Gastroesophageal sphincter (tissue), 4 donors: ENCODE measurements at regions not wholly inside any gene's neighbourhood (a gene's known extent, or its start where the extent isn't known, plus 50 kb on each side); places are given as distances from the start of the nearest gene placed in this dataset.

ENCODE experiments used
- ATAC-seq: fragments of 150-250 bp; one replicate; pipeline ENCODE4 v1.9.1; 2016; ENCODE audit warnings: mild to moderate bottlenecking, moderate library complexity
- H3K27ac ChIP-seq, 4 donors: fragments of 200-600 bp; sonication (generic) in 3 of 4; 1 replicate in 3 of 4; 2 replicates in 1 of 4; pipeline ENCODE4 v1.5.1; 2016 to 2019
- H3K27me3 ChIP-seq: fragments of 200-600 bp; sonication (generic); one replicate; pipeline ENCODE4 v1.5.1; 2019
- H3K36me3 ChIP-seq, 2 donors: fragments of 200-600 bp; sonication (generic); one replicate each; pipeline ENCODE4 v1.5.1; 2019; ENCODE audit warnings: control low read depth in 1 of 2
- H3K4me1 ChIP-seq, 3 donors: fragments of 200-600 bp; sonication (generic); 1 replicate in 2 of 3; 2 replicates in 1 of 3; pipeline ENCODE4 v1.5.1; 2016 to 2019; ENCODE audit warnings: control low read depth in 2 of 3
- H3K4me3 ChIP-seq, 2 donors: fragments of 200-600 bp; sonication (generic); one replicate each; pipeline ENCODE4 v1.5.1; 2019; ENCODE audit warnings: mild to moderate bottlenecking in 1 of 2, moderate library complexity in 1 of 2
- H3K9me3 ChIP-seq, 3 donors: fragments of 200-600 bp; sonication (generic); one replicate each; pipeline ENCODE4 v1.5.1; 2017 to 2019; ENCODE audit warnings: control low read depth in 2 of 3
- CTCF ChIP-seq, 4 experiments: fragments of 200-600 bp in 2 of 4; fragments of 450-650 bp in 2 of 4; sonication (generic) in 1 of 4; IDR thresholded peaks; one replicate each; pipeline ENCODE4 v1.5.1; 2017 to 2019; ENCODE audit warnings: antibody characterized with exemption in 4 of 4, mild to moderate bottlenecking in 2 of 4, moderate library complexity in 2 of 4
- EP300 ChIP-seq: sonication (generic); formaldehyde crosslinking; IDR thresholded peaks from one replicate; pipeline ENCODE4 v1.6.1; 2017; ENCODE audit warnings: antibody characterized with exemption, mild to moderate bottlenecking
- POLR2A ChIP-seq, 2 donors: fragments of 450-650 bp; IDR thresholded peaks; one replicate each; pipeline ENCODE4 v1.6.1; 2017; ENCODE audit warnings: antibody characterized with exemption in 2 of 2, mild to moderate bottlenecking in 2 of 2, moderate library complexity in 1 of 2
- POLR2AphosphoS5 ChIP-seq: sonication (generic); formaldehyde crosslinking; IDR thresholded peaks from one replicate; pipeline ENCODE4 v1.6.1; 2017; ENCODE audit warnings: antibody characterized with exemption
- WGBS, 2 donors: methylation state at CpG; one replicate each; pipeline ENCODE4 v1.1.5; 2018; ENCODE audit warnings: low coverage in 1 of 2; 5-methylcytosine and 5-hydroxymethylcytosine counted together

- ATAC-seq, result no peak
These were observed 82.8 kb upstream of the FXR1 start for GRCh38 chr3:180829409-180830405.

GRCh38 chr3:180835501-180835900 lies 77.0 kb upstream of the FXR1 start:
- Histone ChIP-seq H3K4me1 (no peaks in the 10 kb centered on the region), H3K27me3 (no peaks in the 10 kb centered on the region), H3K27ac (no peak overlapping the region), H3K9me3 (peaks cover 0 to 7% (median 0%) of the 10 kb centered on the region in 3 donors), H3K36me3 (no peaks in the 10 kb centered on the region), H3K4me3 (no peak overlapping the region)
- TF ChIP-seq POLR2A (IDR thresholded peaks at IDR 0.05), result no peak
- TF ChIP-seq EP300, result no peak
- TF ChIP-seq POLR2AphosphoS5, result no peak
- TF ChIP-seq CTCF (IDR thresholded peaks at IDR 0.05), result no peak
- 60 to 73% methylated on average over 1 to 2 of the region's 2 CpGs for WGBS, 2 donors
- no peak for ATAC-seq

More at GRCh38 chr3:180829409-180830405, 82.8 kb upstream of the FXR1 start:
- TF ChIP-seq POLR2A (IDR thresholded peaks at IDR 0.05) (no peak), POLR2AphosphoS5 (no peak), CTCF (IDR thresholded peaks at IDR 0.05) (no peak), EP300 (no peak)
- H3K27ac ChIP-seq, result no peak overlapping the region
- 98% methylated on average over 9 of the region's 37 CpGs; no CpG with 5 or more reads in 1 of the 2 donors for WGBS, 2 donors
- H3K9me3 ChIP-seq, result no peaks in the 10 kb centered on the region
- H3K27me3 ChIP-seq, result no peaks in the 10 kb centered on the region
- no peaks in the 10 kb centered on the region for H3K4me1 ChIP-seq
- no peaks in the 10 kb centered on the region for H3K36me3 ChIP-seq
- no peak overlapping the region for H3K4me3 ChIP-seq

GRCh38 chr3:180836766-180837165 lies 75.7 kb upstream of the FXR1 start:
- Histone ChIP-seq H3K27me3 (no peaks in the 10 kb centered on the region), H3K27ac (no peak overlapping the region), H3K36me3 (no peaks in the 10 kb centered on the region), H3K4me3 (no peak overlapping the region), H3K4me1 (no peaks in the 10 kb centered on the region), H3K9me3 (peaks cover 0 to 16% (median 0%) of the 10 kb centered on the region in 3 donors)
- WGBS, 2 donors, result 81% methylated on average over 1 of the region's 1 CpG; no CpG with 5 or more reads in 1 of the 2 donors
- TF ChIP-seq POLR2AphosphoS5 (no peak), POLR2A (IDR thresholded peaks at IDR 0.05) (no peak), CTCF (IDR thresholded peaks at IDR 0.05) (no peak), EP300 (no peak)
- ATAC-seq, result no peak

GRCh38 chr3:180854887-180855286 lies 57.6 kb upstream of the FXR1 start:
- Histone ChIP-seq H3K9me3 (peaks cover 0 to 24% (median 0%) of the 10 kb centered on the region in 3 donors), H3K4me1 (no peaks in the 10 kb centered on the region)
- WGBS, 2 donors, result 67% methylated on average over 1 of the region's 2 CpGs; no CpG with 5 or more reads in 1 of the 2 donors

More at GRCh38 chr3:180854887-180855286, 57.6 kb upstream of the FXR1 start:
- no peak for ATAC-seq
- H3K4me3 ChIP-seq, result no peak overlapping the region
- H3K27ac ChIP-seq, result no peak overlapping the region
- H3K27me3 ChIP-seq, result no peaks in the 10 kb centered on the region
- H3K36me3 ChIP-seq, result no peaks in the 10 kb centered on the region
- TF ChIP-seq POLR2A (IDR thresholded peaks at IDR 0.05) (no peak), POLR2AphosphoS5 (no peak), CTCF (IDR thresholded peaks at IDR 0.05) (no peak), EP300 (no peak)
